ENCODE measurements at regions not wholly inside any gene's neighbourhood (a gene's known extent, or its start where the extent isn't known, plus 50 kb on each side); places are given as distances from the start of the nearest gene placed in this dataset.

GRCh38 chr15:91534235-91534634 is 319.3 kb upstream of the SLCO3A1 start:
- no peaks in the 10 kb centered on the region for H3K27me3 ChIP-seq (ENCODE audit: control insufficient read depth, insufficient read depth, low read length, poor library complexity, severe bottlenecking)
- peaks cover 5% of the 10 kb centered on the region for H3K4me1 ChIP-seq (ENCODE audit: control insufficient read depth, insufficient read depth, low read length)
- DNase-seq: no peak
- Mint-ChIP-seq H3K27ac (no peak overlapping the region), H3K4me3 (no peak overlapping the region), H3K27me3 (ENCODE audit: insufficient read depth) (no peaks in the 10 kb centered on the region), H3K9me3 (no peaks in the 10 kb centered on the region), H3K36me3 (ENCODE audit: low read depth) (no peaks in the 10 kb centered on the region), H3K4me1 (peaks cover 7% of the 10 kb centered on the region)
- no peak for TF ChIP-seq CTCF (conservative IDR thresholded peaks at IDR 0.05)
- no peaks in the 10 kb centered on the region for H3K36me3 ChIP-seq (ENCODE audit: control insufficient read depth, insufficient read depth, low read length)
- H3K27ac ChIP-seq (ENCODE audit: low read depth, low read length): no peak overlapping the region
- H3K9me3 ChIP-seq (ENCODE audit: control insufficient read depth, low read length): no peaks in the 10 kb centered on the region
- WGBS, 2 experiments (ENCODE audit: insufficient coverage in 1 of 2, insufficient read length in 1 of 2): 96 to 100% methylated on average over 2 of the region's 2 CpGs
- no peak overlapping the region for H3K4me3 ChIP-seq (ENCODE audit: low read length)
- no peak overlapping the region for H3K9ac ChIP-seq (ENCODE audit: extremely low read depth, low read length, poor library complexity, severe bottlenecking)

GRCh38 chr15:91534976-91535375 is 318.5 kb upstream of the SLCO3A1 start:
- no peak overlapping the region for H3K27ac ChIP-seq (ENCODE audit: low read depth, low read length)
- H3K27ac Mint-ChIP-seq: no peak overlapping the region
- peaks cover 5% of the 10 kb centered on the region for H3K4me1 ChIP-seq (ENCODE audit: control insufficient read depth, insufficient read depth, low read length)
- DNase-seq: no peak
- H3K27me3 Mint-ChIP-seq (ENCODE audit: insufficient read depth): no peaks in the 10 kb centered on the region
- no peaks in the 10 kb centered on the region for H3K27me3 ChIP-seq (ENCODE audit: control insufficient read depth, insufficient read depth, low read length, poor library complexity, severe bottlenecking)
- no peak overlapping the region for H3K4me3 ChIP-seq (ENCODE audit: low read length)
- no peak overlapping the region for H3K9ac ChIP-seq (ENCODE audit: extremely low read depth, low read length, poor library complexity, severe bottlenecking)
- TF ChIP-seq CTCF (conservative IDR thresholded peaks at IDR 0.05): no peak
- peaks cover 7% of the 10 kb centered on the region for H3K4me1 Mint-ChIP-seq
- H3K36me3 Mint-ChIP-seq (ENCODE audit: low read depth): no peaks in the 10 kb centered on the region
- no peak overlapping the region for H3K4me3 Mint-ChIP-seq
- 84% methylated on average over 2 of the region's 2 CpGs; no CpG with 5 or more reads in 1 of the 2 experiments for WGBS, 2 experiments (ENCODE audit: insufficient coverage in 1 of 2, insufficient read length in 1 of 2)
- H3K9me3 Mint-ChIP-seq: no peaks in the 10 kb centered on the region
- no peaks in the 10 kb centered on the region for H3K36me3 ChIP-seq (ENCODE audit: control insufficient read depth, insufficient read depth, low read length)
- H3K9me3 ChIP-seq (ENCODE audit: control insufficient read depth, low read length): no peaks in the 10 kb centered on the region

GRCh38 chr15:91535856-91536500 is 317.5 kb upstream of the SLCO3A1 start:
- no peaks in the 10 kb centered on the region for H3K9me3 Mint-ChIP-seq
- no peaks in the 10 kb centered on the region for H3K27me3 Mint-ChIP-seq (ENCODE audit: insufficient read depth)
- H3K27me3 ChIP-seq (ENCODE audit: control insufficient read depth, insufficient read depth, low read length, poor library complexity, severe bottlenecking): no peaks in the 10 kb centered on the region
- H3K27ac Mint-ChIP-seq: no peak overlapping the region
- 93 to 95% methylated on average over 3 to 4 of the region's 4 CpGs for WGBS, 2 experiments (ENCODE audit: insufficient coverage in 1 of 2, insufficient read length in 1 of 2)
- no peaks in the 10 kb centered on the region for H3K36me3 Mint-ChIP-seq (ENCODE audit: low read depth)
- no peaks in the 10 kb centered on the region for H3K36me3 ChIP-seq (ENCODE audit: control insufficient read depth, insufficient read depth, low read length)
- H3K4me3 ChIP-seq (ENCODE audit: low read length): no peak overlapping the region
- H3K4me3 Mint-ChIP-seq: no peak overlapping the region
- H3K4me1 Mint-ChIP-seq: peaks cover 7% of the 10 kb centered on the region
- no peak overlapping the region for H3K27ac ChIP-seq (ENCODE audit: low read depth, low read length)
- no peak overlapping the region for H3K9ac ChIP-seq (ENCODE audit: extremely low read depth, low read length, poor library complexity, severe bottlenecking)
- TF ChIP-seq CTCF (conservative IDR thresholded peaks at IDR 0.05): no peak
- no peak for DNase-seq
- H3K9me3 ChIP-seq (ENCODE audit: control insufficient read depth, low read length): no peaks in the 10 kb centered on the region
- peaks cover 5% of the 10 kb centered on the region for H3K4me1 ChIP-seq (ENCODE audit: control insufficient read depth, insufficient read depth, low read length)
